ENCODE measurements at regions not wholly inside any gene's neighbourhood (a gene's known extent, or its start where the extent isn't known, plus 50 kb on each side); places are given as distances from the start of the nearest gene placed in this dataset.

DNA sequence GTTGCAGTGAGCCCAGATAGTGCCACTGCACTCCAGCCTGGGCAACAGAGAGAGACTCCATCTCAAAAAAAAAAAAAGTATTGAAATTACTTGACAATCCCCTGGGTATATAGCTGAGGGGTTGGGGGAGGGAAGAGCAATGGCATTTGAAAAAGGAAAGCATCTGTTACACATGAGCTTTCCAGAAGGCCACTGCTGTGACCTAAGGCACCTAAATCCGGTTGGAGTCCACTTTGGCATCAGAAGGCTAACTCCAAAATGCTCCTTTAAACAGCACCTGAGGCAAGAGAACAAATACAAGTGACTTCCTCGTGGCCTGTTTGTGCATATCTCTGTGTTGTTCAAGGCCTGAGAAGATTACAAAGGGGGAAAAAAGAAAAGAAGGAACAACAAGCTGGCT is 74.8 kb upstream of the PALS2 start:
- ChIA-PET POLR2A (no interaction called here), CTCF (no interaction called here)
- H3K27me3 ChIP-seq (ENCODE audit: insufficient read depth): no peaks in the 10 kb centered on the region; the same call in 1 of the 2 replicates
- no peaks in the 10 kb centered on the region for H3K79me2 ChIP-seq (ENCODE audit: insufficient read depth)
- no peak overlapping the region for H2AFZ ChIP-seq (ENCODE audit: low read depth)
- H3K4me2 ChIP-seq: no peak overlapping the region
- DNase-seq: no peak
- no peaks in the 10 kb centered on the region for H3F3A ChIP-seq (replicated peaks; ENCODE audit: insufficient read depth)
- H4K20me1 ChIP-seq (ENCODE audit: insufficient read depth): no peaks in the 10 kb centered on the region
- H3K36me3 ChIP-seq (replicated peaks in 1 of 2; ENCODE audit: control insufficient read depth in 1 of 2, insufficient read depth in 2 of 2, low read length in 1 of 2): no peaks in the 10 kb centered on the region
- H3K27ac ChIP-seq (ENCODE audit: low read depth in 2 of 2, low read length in 1 of 2): no peak overlapping the region
- H3K9me3 ChIP-seq: no peaks in the 10 kb centered on the region
- no peak overlapping the region for H3K4me3 ChIP-seq (ENCODE audit: low read depth in 2 of 2, low read length in 1 of 2)
- no peak overlapping the region for H3K9ac ChIP-seq
- no peaks in the 10 kb centered on the region for H3K9me2 ChIP-seq
- peaks cover 0 to 3% of the 10 kb centered on the region in 2 experiments; a peak in 2 of 4 replicates for H3K4me1 ChIP-seq (ENCODE audit: control insufficient read depth in 1 of 2, insufficient read depth in 2 of 2, low read depth in 1 of 2, low read length in 1 of 2)
- TF ChIP-seq CHD2 (IDR thresholded peaks at IDR 0.05; ENCODE audit: low read length, partially characterized antibody): no peak
- TF ChIP-seq TCF12 (IDR thresholded peaks at IDR 0.05): no peak
- no peak for TF ChIP-seq NRF1 (IDR thresholded peaks at IDR 0.05; ENCODE audit: low read depth, low read length)
- TF ChIP-seq, protein P1, sequence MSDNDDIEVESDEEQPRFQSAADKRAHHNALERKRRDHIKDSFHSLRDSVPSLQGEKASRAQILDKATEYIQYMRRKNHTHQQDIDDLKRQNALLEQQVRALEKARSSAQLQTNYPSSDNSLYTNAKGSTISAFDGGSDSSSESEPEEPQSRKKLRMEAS (IDR thresholded peaks at IDR 0.05; ENCODE audit: low read depth): no peak
- TF ChIP-seq, protein P2, sequence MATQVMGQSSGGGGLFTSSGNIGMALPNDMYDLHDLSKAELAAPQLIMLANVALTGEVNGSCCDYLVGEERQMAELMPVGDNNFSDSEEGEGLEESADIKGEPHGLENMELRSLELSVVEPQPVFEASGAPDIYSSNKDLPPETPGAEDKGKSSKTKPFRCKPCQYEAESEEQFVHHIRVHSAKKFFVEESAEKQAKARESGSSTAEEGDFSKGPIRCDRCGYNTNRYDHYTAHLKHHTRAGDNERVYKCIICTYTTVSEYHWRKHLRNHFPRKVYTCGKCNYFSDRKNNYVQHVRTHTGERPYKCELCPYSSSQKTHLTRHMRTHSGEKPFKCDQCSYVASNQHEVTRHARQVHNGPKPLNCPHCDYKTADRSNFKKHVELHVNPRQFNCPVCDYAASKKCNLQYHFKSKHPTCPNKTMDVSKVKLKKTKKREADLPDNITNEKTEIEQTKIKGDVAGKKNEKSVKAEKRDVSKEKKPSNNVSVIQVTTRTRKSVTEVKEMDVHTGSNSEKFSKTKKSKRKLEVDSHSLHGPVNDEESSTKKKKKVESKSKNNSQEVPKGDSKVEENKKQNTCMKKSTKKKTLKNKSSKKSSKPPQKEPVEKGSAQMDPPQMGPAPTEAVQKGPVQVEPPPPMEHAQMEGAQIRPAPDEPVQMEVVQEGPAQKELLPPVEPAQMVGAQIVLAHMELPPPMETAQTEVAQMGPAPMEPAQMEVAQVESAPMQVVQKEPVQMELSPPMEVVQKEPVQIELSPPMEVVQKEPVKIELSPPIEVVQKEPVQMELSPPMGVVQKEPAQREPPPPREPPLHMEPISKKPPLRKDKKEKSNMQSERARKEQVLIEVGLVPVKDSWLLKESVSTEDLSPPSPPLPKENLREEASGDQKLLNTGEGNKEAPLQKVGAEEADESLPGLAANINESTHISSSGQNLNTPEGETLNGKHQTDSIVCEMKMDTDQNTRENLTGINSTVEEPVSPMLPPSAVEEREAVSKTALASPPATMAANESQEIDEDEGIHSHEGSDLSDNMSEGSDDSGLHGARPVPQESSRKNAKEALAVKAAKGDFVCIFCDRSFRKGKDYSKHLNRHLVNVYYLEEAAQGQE (IDR thresholded peaks at IDR 0.05; ENCODE audit: low read depth, low read length): no peak
- no peak for TF ChIP-seq ELF1 (IDR thresholded peaks at IDR 0.05)
- TF ChIP-seq FOXM1 (IDR thresholded peaks at IDR 0.05; ENCODE audit: low read depth): no peak
- no peak for TF ChIP-seq CTCF (IDR thresholded peaks at IDR 0.05)
- no peak for TF ChIP-seq TAF1 (IDR thresholded peaks at IDR 0.05; ENCODE audit: borderline replicate concordance, low read depth, low read length)
- TF ChIP-seq JUND (IDR thresholded peaks at IDR 0.05): no peak
- TF ChIP-seq SIN3A (IDR thresholded peaks at IDR 0.05; ENCODE audit: borderline replicate concordance, low read depth, low read length): no peak
- TF ChIP-seq, protein P3, sequence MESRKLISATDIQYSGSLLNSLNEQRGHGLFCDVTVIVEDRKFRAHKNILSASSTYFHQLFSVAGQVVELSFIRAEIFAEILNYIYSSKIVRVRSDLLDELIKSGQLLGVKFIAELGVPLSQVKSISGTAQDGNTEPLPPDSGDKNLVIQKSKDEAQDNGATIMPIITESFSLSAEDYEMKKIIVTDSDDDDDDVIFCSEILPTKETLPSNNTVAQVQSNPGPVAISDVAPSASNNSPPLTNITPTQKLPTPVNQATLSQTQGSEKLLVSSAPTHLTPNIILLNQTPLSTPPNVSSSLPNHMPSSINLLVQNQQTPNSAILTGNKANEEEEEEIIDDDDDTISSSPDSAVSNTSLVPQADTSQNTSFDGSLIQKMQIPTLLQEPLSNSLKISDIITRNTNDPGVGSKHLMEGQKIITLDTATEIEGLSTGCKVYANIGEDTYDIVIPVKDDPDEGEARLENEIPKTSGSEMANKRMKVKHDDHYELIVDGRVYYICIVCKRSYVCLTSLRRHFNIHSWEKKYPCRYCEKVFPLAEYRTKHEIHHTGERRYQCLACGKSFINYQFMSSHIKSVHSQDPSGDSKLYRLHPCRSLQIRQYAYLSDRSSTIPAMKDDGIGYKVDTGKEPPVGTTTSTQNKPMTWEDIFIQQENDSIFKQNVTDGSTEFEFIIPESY (IDR thresholded peaks at IDR 0.05; ENCODE audit: borderline replicate concordance, low read depth): no peak
- TF ChIP-seq RCOR1 (IDR thresholded peaks at IDR 0.05; ENCODE audit: low read length): no peak
- no peak for TF ChIP-seq FOXJ3 (CRISPR knock-in tag; IDR thresholded peaks at IDR 0.05)
- no peak for TF ChIP-seq RXRA (IDR thresholded peaks at IDR 0.05; ENCODE audit: borderline replicate concordance, low read depth)
- WGBS (ENCODE audit: low lambda C conversion rate): 12% methylated on average over 2 of the region's 2 CpGs

Data from SK-N-SH (cell line).